ENCODE measurements at regions not wholly inside any gene's neighbourhood (a gene's known extent, or its start where the extent isn't known, plus 50 kb on each side); places are given as distances from the start of the nearest gene placed in this dataset.

GRCh38 chr11:13073119-13073981 lies 64.2 kb downstream of the RASSF10 start:
- no peak for TF ChIP-seq BACH2 (CRISPR knock-in tag; IDR thresholded peaks at IDR 0.05; ENCODE audit: borderline replicate concordance)
- no peak for TF ChIP-seq RARB (CRISPR knock-in tag; IDR thresholded peaks at IDR 0.05)
- TF ChIP-seq CSRNP3 (CRISPR knock-in tag; IDR thresholded peaks at IDR 0.05) = no peak
- peak; percentile 35; the same call in 1 of the 3 replicates for ATAC-seq

GRCh38 chr11:13074714-13075464 lies 65.8 kb downstream of the RASSF10 start:
- no peak for ATAC-seq
- TF ChIP-seq TSHZ2 (CRISPR knock-in tag; IDR thresholded peaks at IDR 0.05) = no peak
- no peak for TF ChIP-seq PATZ1 (CRISPR knock-in tag; IDR thresholded peaks at IDR 0.05; ENCODE audit: borderline replicate concordance)
- TF ChIP-seq ARNTL (CRISPR knock-in tag; IDR thresholded peaks at IDR 0.05; ENCODE audit: borderline replicate concordance, low read depth) = no peak
- no peak for TF ChIP-seq POU6F1 (CRISPR knock-in tag; IDR thresholded peaks at IDR 0.05; ENCODE audit: borderline replicate concordance, low read depth)
- no peak for TF ChIP-seq CSDC2 (CRISPR knock-in tag; IDR thresholded peaks at IDR 0.05)
- no peak for TF ChIP-seq ZNF565 (CRISPR knock-in tag; conservative IDR thresholded peaks at IDR 0.05; ENCODE audit: low read depth)
- TF ChIP-seq CSRNP3 (CRISPR knock-in tag; IDR thresholded peaks at IDR 0.05) = no peak
- TF ChIP-seq ZFP30 (CRISPR knock-in tag; IDR thresholded peaks at IDR 0.05) = no peak
- TF ChIP-seq ZNF8 (CRISPR knock-in tag; IDR thresholded peaks at IDR 0.05) = no peak
- no peak for TF ChIP-seq RARB (CRISPR knock-in tag; IDR thresholded peaks at IDR 0.05)
- no peak for TF ChIP-seq OSR1 (CRISPR knock-in tag; IDR thresholded peaks at IDR 0.05)
- TF ChIP-seq ZFP3 (CRISPR knock-in tag; IDR thresholded peaks at IDR 0.05) = no peak
- TF ChIP-seq CREB5 (CRISPR knock-in tag; IDR thresholded peaks at IDR 0.05; ENCODE audit: low read depth) = no peak
- no peak for TF ChIP-seq ISL1 (CRISPR knock-in tag; IDR thresholded peaks at IDR 0.05)
- no peak for TF ChIP-seq PPARA (CRISPR knock-in tag; IDR thresholded peaks at IDR 0.05; ENCODE audit: borderline replicate concordance)
- no peak for TF ChIP-seq ZNF70 (CRISPR knock-in tag; IDR thresholded peaks at IDR 0.05)
